HepG2 (cell line): ENCODE measurements at regions not wholly inside any gene's neighbourhood (a gene's known extent, or its start where the extent isn't known, plus 50 kb on each side); places are given as distances from the start of the nearest gene placed in this dataset.

Source experiments
- FOXA1 ChIP-seq, 2 experiments: fragments of 450-650 bp in 1 of 2; sonication (generic) in 1 of 2; formaldehyde crosslinking in 1 of 2; IDR thresholded peaks; 2 replicates each; pipeline versions ENCODE4 v1.4.0 to v1.6.1; 2016 to 2020; ENCODE audit warnings: missing genetic modification reagents in 1 of 2
- HMGXB3 ChIP-seq: sonication (generic); formaldehyde crosslinking; IDR thresholded peaks from 2 replicates; pipeline ENCODE4 v1.4.0; 2020; ENCODE audit warnings: missing genetic modification reagents, borderline replicate concordance
- LCORL ChIP-seq, 2 experiments: fragments of 450-650 bp in 1 of 2; sonication (generic) in 1 of 2; formaldehyde crosslinking in 1 of 2; IDR thresholded peaks; 2 replicates each; pipeline versions ENCODE4 v1.5.0 to v1.6.1; 2017 to 2020; ENCODE audit warnings: antibody characterized with exemption in 1 of 2, missing genetic modification reagents in 1 of 2
- NFYB ChIP-seq: sonication (generic); formaldehyde crosslinking; IDR thresholded peaks from 2 replicates; pipeline ENCODE4 v1.4.0; 2020; ENCODE audit warnings: missing genetic modification reagents
- REST ChIP-seq, 2 experiments: IDR thresholded peaks; 2 replicates each; pipeline ENCODE4 v1.6.1; 2011 to 2012; ENCODE audit warnings: low read length in 2 of 2, borderline replicate concordance in 1 of 2, low read depth in 1 of 2, mild to moderate bottlenecking in 1 of 2, moderate library complexity in 1 of 2
- TCF7L2 ChIP-seq: IDR thresholded peaks from 2 replicates; pipeline ENCODE4 v1.6.1; 2011; ENCODE audit warnings: mild to moderate bottlenecking, low read depth, low read length, moderate library complexity
- ZKSCAN1 ChIP-seq: fragments of 150-350 bp; IDR thresholded peaks from 2 replicates; pipeline ENCODE4 v1.6.1; 2014; ENCODE audit warnings: low read length
- ZNF317 ChIP-seq: sonication (generic); formaldehyde crosslinking; IDR thresholded peaks from 2 replicates; pipeline ENCODE4 v1.5.0; 2020; ENCODE audit warnings: mild to moderate bottlenecking, missing genetic modification reagents

GRCh38 chr2:183872131-183872530 is 726.2 kb upstream of the ZNF804A start:
- TF ChIP-seq NFYB (CRISPR knock-in tag) (no peak), FOXA1 (IDR thresholded peaks at IDR 0.05) (no peak), FOXA1 (CRISPR knock-in tag; IDR thresholded peaks at IDR 0.05) (no peak), REST (IDR thresholded peaks at IDR 0.05; ENCODE audit: borderline replicate concordance in 1 of 2, low read depth in 1 of 2, low read length in 2 of 2) (no peak), TCF7L2 (no peak), ZKSCAN1 (no peak), HMGXB3 (no peak), LCORL (IDR thresholded peaks at IDR 0.05) (no peak), LCORL (CRISPR knock-in tag; IDR thresholded peaks at IDR 0.05) (no peak), ZNF317 (CRISPR knock-in tag) (no peak)
